ENCODE measurements at regions not wholly inside any gene's neighbourhood (a gene's known extent, or its start where the extent isn't known, plus 50 kb on each side); places are given as distances from the start of the nearest gene placed in this dataset.

GRCh38 chr2:44112096-44112495 is 56.6 kb upstream of the PPM1B start:
- DNase-seq (ENCODE audit: insufficient read length, low spot score) (no peak), FAIRE-seq (no peak)
- TF ChIP-seq SPI1 (IDR thresholded peaks at IDR 0.05; ENCODE audit: low read depth, low read length) (no peak), TAF1 (IDR thresholded peaks at IDR 0.05; ENCODE audit: low read depth, low read length) (no peak), POU2F2 (IDR thresholded peaks at IDR 0.05; ENCODE audit: low read depth, low read length) (no peak), PAX5 (IDR thresholded peaks at IDR 0.05; ENCODE audit: insufficient read depth, low read length, severe bottlenecking) (no peak), POLR2A (IDR thresholded peaks at IDR 0.05; ENCODE audit: low read depth, low read length) (no peak), POLR2AphosphoS5 (IDR thresholded peaks at IDR 0.05; ENCODE audit: low read depth, low read length) (no peak)

DNA sequence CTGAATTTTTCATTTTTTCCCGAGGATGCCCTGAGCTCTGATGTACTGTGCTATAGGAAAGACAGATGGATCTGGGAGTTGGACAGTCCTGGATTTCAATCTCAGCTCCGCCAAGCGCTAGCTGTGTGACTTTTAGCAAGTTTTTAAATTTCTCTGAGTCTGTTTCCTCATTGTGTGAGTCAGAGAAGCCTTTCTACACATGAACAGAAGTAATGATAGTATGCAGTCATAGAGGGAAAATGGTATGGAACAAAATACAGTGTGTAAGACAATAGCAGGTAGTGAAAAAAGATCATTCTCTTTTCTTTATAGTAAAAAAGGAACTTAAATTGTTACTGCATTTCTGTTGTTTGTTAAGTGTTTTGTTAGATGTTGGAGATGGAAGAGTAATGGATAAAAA is 52.4 kb upstream of the PPM1B start:
- FAIRE-seq: no peak
- TF ChIP-seq POU2F2 (IDR thresholded peaks at IDR 0.05; ENCODE audit: low read depth, low read length) (no peak), TAF1 (IDR thresholded peaks at IDR 0.05; ENCODE audit: low read depth, low read length) (no peak), POLR2A (IDR thresholded peaks at IDR 0.05; ENCODE audit: low read depth, low read length) (no peak), POLR2AphosphoS5 (IDR thresholded peaks at IDR 0.05; ENCODE audit: low read depth, low read length) (no peak), SPI1 (IDR thresholded peaks at IDR 0.05; ENCODE audit: low read depth, low read length) (no peak), PAX5 (IDR thresholded peaks at IDR 0.05; ENCODE audit: insufficient read depth, low read length, severe bottlenecking) (no peak)
- no peak for DNase-seq (ENCODE audit: insufficient read length, low spot score)

GRCh38 chr2:44118257-44118656 is 50.4 kb upstream of the PPM1B start:
- FAIRE-seq (no peak), DNase-seq (ENCODE audit: insufficient read length, low spot score) (no peak)
- TF ChIP-seq POLR2AphosphoS5 (IDR thresholded peaks at IDR 0.05; ENCODE audit: low read depth, low read length) (no peak), POLR2A (IDR thresholded peaks at IDR 0.05; ENCODE audit: low read depth, low read length) (no peak), TAF1 (IDR thresholded peaks at IDR 0.05; ENCODE audit: low read depth, low read length) (no peak), PAX5 (IDR thresholded peaks at IDR 0.05; ENCODE audit: insufficient read depth, low read length, severe bottlenecking) (no peak), POU2F2 (IDR thresholded peaks at IDR 0.05; ENCODE audit: low read depth, low read length) (no peak), SPI1 (IDR thresholded peaks at IDR 0.05; ENCODE audit: low read depth, low read length) (no peak)
